HG03196 (cell line): ENCODE measurements at regions not wholly inside any gene's neighbourhood (a gene's known extent, or its start where the extent isn't known, plus 50 kb on each side); places are given as distances from the start of the nearest gene placed in this dataset.
"Not testable (repeated sequence)": the region's sequence is repeated elsewhere in the genome, so short reads cannot be mapped to it uniquely, and the experiment has no call there.

Experiments
- ATAC-seq: cut with Tn5 transposase; IDR thresholded peaks from one replicate; pipeline ENCODE4 v1.9.1; 2021; ENCODE audit not compliant: unreplicated experiment

GRCh38 chr4:17250591-17250990 is 261.3 kb downstream of the QDPR start:
- no peak for ATAC-seq

- ATAC-seq, result no peak
These were observed 265.2 kb downstream of the QDPR start for GRCh38 chr4:17246656-17247055.

GRCh38 chr4:17241835-17242234 is 270.1 kb downstream of the QDPR start:
- no peak for ATAC-seq

- no peak for ATAC-seq
These were observed 273.3 kb downstream of the QDPR start for GRCh38 chr4:17238633-17239032.

GRCh38 chr4:17236686-17237085 is 275.2 kb downstream of the QDPR start:
- no peak for ATAC-seq

GRCh38 chr4:17234678-17235077 is 277.2 kb downstream of the QDPR start:
- ATAC-seq, result no peak

GRCh38 chr4:17232566-17233253 is 279.2 kb downstream of the QDPR start:
- ATAC-seq, result no peak

- not testable (repeated sequence) for ATAC-seq
These were observed 279.9 kb downstream of the QDPR start for GRCh38 chr4:17231880-17232475.

GRCh38 chr4:17230727-17231126 is 281.2 kb downstream of the QDPR start:
- ATAC-seq, result no peak

- ATAC-seq, result no peak
These were observed 291.1 kb downstream of the QDPR start for GRCh38 chr4:17220816-17221215.

- no peak for ATAC-seq
These were observed 293.1 kb downstream of the QDPR start for GRCh38 chr4:17218786-17219185.

GRCh38 chr4:17206829-17207801 is 304.8 kb downstream of the QDPR start:
- no peak for ATAC-seq

- no peak for ATAC-seq
These were observed 306.5 kb upstream of the LDB2 start for GRCh38 chr4:17204908-17205307.

GRCh38 chr4:17203797-17204196 is 305.4 kb upstream of the LDB2 start:
- ATAC-seq, result no peak

- no peak for ATAC-seq
These were observed 298.6 kb upstream of the LDB2 start for GRCh38 chr4:17197070-17197469.

GRCh38 chr4:17195461-17196275 is 297.2 kb upstream of the LDB2 start:
- ATAC-seq, result no peak

- no peak for ATAC-seq
These were observed 296.1 kb upstream of the LDB2 start for GRCh38 chr4:17194586-17194985.

GRCh38 chr4:17189759-17190158 is 291.3 kb upstream of the LDB2 start:
- ATAC-seq, result no peak

GRCh38 chr4:17189401-17189720 is 290.9 kb upstream of the LDB2 start:
- no peak for ATAC-seq

- no peak for ATAC-seq
These were observed 290.3 kb upstream of the LDB2 start for GRCh38 chr4:17188547-17189400.
